H9 (cell line): ENCODE measurements at regions not wholly inside any gene's neighbourhood (a gene's known extent, or its start where the extent isn't known, plus 50 kb on each side); places are given as distances from the start of the nearest gene placed in this dataset.

Experiments
- DNase-seq: peaks from one replicate; pipeline ENCODE4 v3.0.0-alpha.2; 2017
- H2AFZ ChIP-seq: one replicate; pipeline ENCODE4 v1.6.1; 2013; ENCODE audit warnings: mild to moderate bottlenecking, low read length, control low read depth, moderate library complexity
- H2AK5ac ChIP-seq: 2 replicates; pipeline ENCODE4 v1.6.1; 2013; ENCODE audit warnings: low read length, control low read depth, mixed read lengths; ENCODE audit not compliant: insufficient read length
- H2BK120ac ChIP-seq: one replicate; pipeline ENCODE4 v1.6.1; 2013; ENCODE audit warnings: low read depth, mild to moderate bottlenecking, low read length, control low read depth, inconsistent platforms; ENCODE audit not compliant: poor library complexity, severe bottlenecking
- H2BK12ac ChIP-seq: 2 replicates; pipeline ENCODE4 v1.6.1; 2013; ENCODE audit warnings: low read length, control low read depth, mixed read lengths, low read depth; ENCODE audit not compliant: insufficient read length
- H2BK15ac ChIP-seq: 2 replicates; pipeline ENCODE4 v1.6.1; 2013; ENCODE audit warnings: low read depth, low read length, control low read depth
- H2BK20ac ChIP-seq: one replicate; pipeline ENCODE4 v1.6.1; 2013; ENCODE audit warnings: low read depth, mild to moderate bottlenecking, low read length, control low read depth, inconsistent platforms; ENCODE audit not compliant: poor library complexity, severe bottlenecking
- H2BK5ac ChIP-seq: 2 replicates; pipeline ENCODE4 v1.6.1; 2013; ENCODE audit warnings: low read length, control low read depth, mixed read lengths; ENCODE audit not compliant: insufficient read length
- H3K14ac ChIP-seq: 2 replicates; pipeline ENCODE4 v1.6.1; 2013; ENCODE audit warnings: low read length, control low read depth; ENCODE audit not compliant: insufficient read depth
- H3K18ac ChIP-seq: 2 replicates; pipeline ENCODE4 v1.6.1; 2013; ENCODE audit warnings: low read depth, mild to moderate bottlenecking, mixed read lengths, low read length, control low read depth; ENCODE audit not compliant: insufficient read length
- H3K23ac ChIP-seq: 2 replicates; pipeline ENCODE4 v1.6.1; 2013; ENCODE audit warnings: low read length, control low read depth, mixed read lengths, low read depth; ENCODE audit not compliant: insufficient read length
- H3K23me2 ChIP-seq: 2 replicates; pipeline ENCODE4 v1.6.1; 2013; ENCODE audit warnings: low read depth, mild to moderate bottlenecking, mixed read lengths, low read length, control low read depth; ENCODE audit not compliant: insufficient read length, poor library complexity, severe bottlenecking
- H3K27ac ChIP-seq: 2 replicates; pipeline ENCODE4 v1.5.1; 2013; ENCODE audit warnings: low read length, control low read depth, mixed read lengths, low read depth; ENCODE audit not compliant: insufficient read length
- H3K27me3 ChIP-seq: 2 replicates; pipeline ENCODE4 v1.6.1; 2013; ENCODE audit warnings: low read length, control low read depth, inconsistent platforms; ENCODE audit not compliant: insufficient read depth
- H3K4ac ChIP-seq: 2 replicates; pipeline ENCODE4 v1.6.1; 2013; ENCODE audit warnings: low read depth, mild to moderate bottlenecking, control low read depth, inconsistent platforms, low read length, moderate library complexity
- H3K4me1 ChIP-seq: 2 replicates; pipeline ENCODE4 v1.6.1; 2013; ENCODE audit warnings: low read length, control low read depth, inconsistent platforms; ENCODE audit not compliant: insufficient read depth
- H3K4me2 ChIP-seq: 2 replicates; pipeline ENCODE4 v1.6.1; 2013; ENCODE audit warnings: low read length, control low read depth, mixed read lengths; ENCODE audit not compliant: insufficient read length, insufficient read depth
- H3K56ac ChIP-seq: 2 replicates; pipeline ENCODE4 v1.6.1; 2013; ENCODE audit warnings: low read depth, mild to moderate bottlenecking, mixed read lengths, low read length, control low read depth; ENCODE audit not compliant: insufficient read length
- H3K79me1 ChIP-seq: 2 replicates; pipeline ENCODE4 v1.6.1; 2013; ENCODE audit warnings: low read depth, mild to moderate bottlenecking, moderate library complexity, low read length, control low read depth, inconsistent platforms; ENCODE audit not compliant: insufficient read depth, poor library complexity, severe bottlenecking
- H3K79me2 ChIP-seq: 2 replicates; pipeline ENCODE4 v1.6.1; 2013; ENCODE audit warnings: low read length, control low read depth, inconsistent platforms; ENCODE audit not compliant: insufficient read depth
- H3K9ac ChIP-seq: 2 replicates; pipeline ENCODE4 v1.6.1; 2013; ENCODE audit warnings: low read length, control low read depth, mixed read lengths; ENCODE audit not compliant: insufficient read length; ENCODE audit errors: extremely low read depth
- H3K9me3 ChIP-seq: one replicate; pipeline ENCODE4 v1.6.1; 2013; ENCODE audit warnings: low read depth, low read length, inconsistent platforms; ENCODE audit not compliant: control insufficient read depth
- H3T11ph ChIP-seq: one replicate; pipeline ENCODE4 v1.6.1; 2013; ENCODE audit warnings: mild to moderate bottlenecking, low read length, control low read depth, inconsistent platforms
- H4K20me1 ChIP-seq: one replicate; pipeline ENCODE4 v1.6.1; 2013; ENCODE audit not compliant: control insufficient read depth, insufficient read length, insufficient read depth
- H4K5ac ChIP-seq: 2 replicates; pipeline ENCODE4 v1.6.1; 2013; ENCODE audit warnings: low read depth, mild to moderate bottlenecking, mixed read lengths, low read length, control low read depth; ENCODE audit not compliant: insufficient read length
- H4K8ac ChIP-seq: replicated peaks from 2 replicates; pipeline ENCODE4 v1.6.1; 2013; ENCODE audit warnings: low read length, control low read depth, mixed read lengths, low read depth; ENCODE audit not compliant: insufficient read length
- H4K91ac ChIP-seq: 2 replicates; pipeline ENCODE4 v1.6.1; 2013; ENCODE audit warnings: low read depth, mild to moderate bottlenecking, moderate library complexity, mixed read lengths, low read length, control low read depth; ENCODE audit not compliant: insufficient read length
- H3K27ac Mint-ChIP-seq, 3 experiments: 2 replicates in 2 of 3; 3 replicates in 1 of 3; pipeline ENCODE4 v1.8.0; 2020 to 2021; ENCODE audit warnings: mixed read lengths in 3 of 3, mild to moderate bottlenecking in 1 of 3, moderate library complexity in 1 of 3
- H3K27me3 Mint-ChIP-seq: 2 replicates; pipeline ENCODE4 v1.8.0; 2021; ENCODE audit warnings: low read depth, mild to moderate bottlenecking, moderate library complexity, mixed read lengths
- H3K36me3 Mint-ChIP-seq, 3 experiments: 2 replicates in 2 of 3; 3 replicates in 1 of 3; pipeline ENCODE4 v1.8.0; 2020 to 2021; ENCODE audit warnings: low read depth in 3 of 3, mixed read lengths in 3 of 3; ENCODE audit not compliant: insufficient read depth in 1 of 3
- H3K4me1 Mint-ChIP-seq, 2 experiments: 2 replicates each; pipeline ENCODE4 v1.8.0; 2020; ENCODE audit warnings: mixed read lengths in 2 of 2
- H3K4me3 Mint-ChIP-seq, 2 experiments: 2 replicates in 1 of 2; 3 replicates in 1 of 2; pipeline ENCODE4 v1.8.0; 2020 to 2021; ENCODE audit warnings: mild to moderate bottlenecking in 2 of 2, mixed read lengths in 2 of 2, moderate library complexity in 1 of 2
- H3K9me3 Mint-ChIP-seq, 2 experiments: 2 replicates in 1 of 2; 3 replicates in 1 of 2; pipeline ENCODE4 v1.8.0; 2020; ENCODE audit warnings: mild to moderate bottlenecking in 2 of 2, mixed read lengths in 2 of 2, moderate library complexity in 1 of 2
- WGBS: extraction: QIAGEN DNeasy Blood & Tissue Kit; methylation state at CpG from one replicate; pipeline ENCODE4 v1.1.7; 2013; ENCODE audit warnings: missing lambda C conversion rate, low lambda C conversion rate, mixed read lengths; ENCODE audit not compliant: insufficient read length; ENCODE audit errors: extremely low coverage; 5-methylcytosine and 5-hydroxymethylcytosine counted together
- TF ChIP-seq, protein P1 (sequence below): fragments of 200-600 bp; sonication (generic); conservative IDR thresholded peaks from 3 replicates; pipeline ENCODE4 v1.8.0; 2021; ENCODE audit warnings: antibody characterized with exemption, mild to moderate bottlenecking

DNA sequence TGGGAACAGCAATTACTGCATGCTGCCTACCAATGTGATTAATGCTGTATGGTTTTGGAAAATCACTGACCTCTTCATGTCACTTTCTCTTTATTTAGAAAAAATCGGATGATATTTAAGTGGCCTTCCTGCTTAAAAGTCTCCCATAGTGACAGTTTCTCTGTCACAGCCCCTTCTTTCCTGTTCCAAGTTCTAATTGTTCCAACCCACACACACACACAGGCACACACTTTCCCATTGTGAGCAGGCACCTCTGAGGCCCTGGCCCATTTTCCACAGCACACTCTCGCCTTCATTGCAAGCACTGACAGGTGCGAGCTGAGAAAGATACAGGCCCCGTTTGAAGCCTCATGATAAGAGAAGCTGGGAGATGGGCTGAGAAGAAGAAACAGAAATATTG, 505.9 kb downstream of the HS3ST4 start:
- Mint-ChIP-seq H3K4me1 (peaks cover 14 to 21% of the 10 kb centered on the region in 2 experiments), H3K27ac (no peak overlapping the region; a peak in 1 of 7 replicates), H3K27me3 (peaks cover 5% of the 10 kb centered on the region), H3K9me3 (no peaks in the 10 kb centered on the region; a peak in 1 of 5 replicates), H3K36me3 (no peaks in the 10 kb centered on the region), H3K4me3 (no peak overlapping the region)
- Histone ChIP-seq H3K23me2 (no peaks in the 10 kb centered on the region), H3K27ac (no peak overlapping the region), H2BK5ac (no peak overlapping the region), H3K4ac (no peak overlapping the region), H3K18ac (no peak overlapping the region), H3K23ac (no peak overlapping the region), H3K79me2 (no peaks in the 10 kb centered on the region), H4K5ac (no peak overlapping the region), H3K14ac (no peak overlapping the region), H4K20me1 (no peaks in the 10 kb centered on the region), H3K4me2 (no peak overlapping the region), H2BK120ac (no peak overlapping the region), H2AK5ac (no peak overlapping the region), H2AFZ (no peak overlapping the region), H2BK12ac (no peak overlapping the region), H3K9ac (no peak overlapping the region), H3K79me1 (no peaks in the 10 kb centered on the region), H2BK15ac (no peak overlapping the region), H4K91ac (no peak overlapping the region), H2BK20ac (no peak overlapping the region), H3K56ac (no peak overlapping the region), H3K4me1 (peaks cover 3% of the 10 kb centered on the region), H3K27me3 (no peaks in the 10 kb centered on the region), H3K9me3 (no peaks in the 10 kb centered on the region), H3T11ph (no peak overlapping the region), H4K8ac (no peak overlapping the region)
- no peak for DNase-seq
- WGBS: no CpG with 5 or more reads among the region's 4 CpGs
- TF ChIP-seq, protein P1, sequence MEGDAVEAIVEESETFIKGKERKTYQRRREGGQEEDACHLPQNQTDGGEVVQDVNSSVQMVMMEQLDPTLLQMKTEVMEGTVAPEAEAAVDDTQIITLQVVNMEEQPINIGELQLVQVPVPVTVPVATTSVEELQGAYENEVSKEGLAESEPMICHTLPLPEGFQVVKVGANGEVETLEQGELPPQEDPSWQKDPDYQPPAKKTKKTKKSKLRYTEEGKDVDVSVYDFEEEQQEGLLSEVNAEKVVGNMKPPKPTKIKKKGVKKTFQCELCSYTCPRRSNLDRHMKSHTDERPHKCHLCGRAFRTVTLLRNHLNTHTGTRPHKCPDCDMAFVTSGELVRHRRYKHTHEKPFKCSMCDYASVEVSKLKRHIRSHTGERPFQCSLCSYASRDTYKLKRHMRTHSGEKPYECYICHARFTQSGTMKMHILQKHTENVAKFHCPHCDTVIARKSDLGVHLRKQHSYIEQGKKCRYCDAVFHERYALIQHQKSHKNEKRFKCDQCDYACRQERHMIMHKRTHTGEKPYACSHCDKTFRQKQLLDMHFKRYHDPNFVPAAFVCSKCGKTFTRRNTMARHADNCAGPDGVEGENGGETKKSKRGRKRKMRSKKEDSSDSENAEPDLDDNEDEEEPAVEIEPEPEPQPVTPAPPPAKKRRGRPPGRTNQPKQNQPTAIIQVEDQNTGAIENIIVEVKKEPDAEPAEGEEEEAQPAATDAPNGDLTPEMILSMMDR: no peak
